ENCODE measurements at regions not wholly inside any gene's neighbourhood (a gene's known extent, or its start where the extent isn't known, plus 50 kb on each side); places are given as distances from the start of the nearest gene placed in this dataset.

- no peaks in the 10 kb centered on the region for H3K36me3 ChIP-seq (ENCODE audit: low read depth, missing control alignments)
- WGBS, 2 donors: 59 to 92% methylated on average over 1 of the region's 1 CpG
- no peaks in the 10 kb centered on the region for H3K4me1 ChIP-seq
- H3K27me3 ChIP-seq: no peaks in the 10 kb centered on the region
- DNase-seq: no peak
- no peaks in the 10 kb centered on the region for H3K9me3 ChIP-seq
- intact Hi-C loops (cut with DNase I; ENCODE audit: low total_unique reads): no loop called here
- TF ChIP-seq POLR2A (IDR thresholded peaks at IDR 0.05): no peak
- TF ChIP-seq, protein P1, sequence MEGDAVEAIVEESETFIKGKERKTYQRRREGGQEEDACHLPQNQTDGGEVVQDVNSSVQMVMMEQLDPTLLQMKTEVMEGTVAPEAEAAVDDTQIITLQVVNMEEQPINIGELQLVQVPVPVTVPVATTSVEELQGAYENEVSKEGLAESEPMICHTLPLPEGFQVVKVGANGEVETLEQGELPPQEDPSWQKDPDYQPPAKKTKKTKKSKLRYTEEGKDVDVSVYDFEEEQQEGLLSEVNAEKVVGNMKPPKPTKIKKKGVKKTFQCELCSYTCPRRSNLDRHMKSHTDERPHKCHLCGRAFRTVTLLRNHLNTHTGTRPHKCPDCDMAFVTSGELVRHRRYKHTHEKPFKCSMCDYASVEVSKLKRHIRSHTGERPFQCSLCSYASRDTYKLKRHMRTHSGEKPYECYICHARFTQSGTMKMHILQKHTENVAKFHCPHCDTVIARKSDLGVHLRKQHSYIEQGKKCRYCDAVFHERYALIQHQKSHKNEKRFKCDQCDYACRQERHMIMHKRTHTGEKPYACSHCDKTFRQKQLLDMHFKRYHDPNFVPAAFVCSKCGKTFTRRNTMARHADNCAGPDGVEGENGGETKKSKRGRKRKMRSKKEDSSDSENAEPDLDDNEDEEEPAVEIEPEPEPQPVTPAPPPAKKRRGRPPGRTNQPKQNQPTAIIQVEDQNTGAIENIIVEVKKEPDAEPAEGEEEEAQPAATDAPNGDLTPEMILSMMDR (IDR thresholded peaks at IDR 0.05): no peak
- no peak overlapping the region for H3K27ac ChIP-seq
- no peak overlapping the region for H3K4me3 ChIP-seq
Measured at GRCh38 chr13:34879851-34880250, 62.2 kb upstream of the NBEA start.

- Histone ChIP-seq H3K27ac (no peak overlapping the region), H3K27me3 (no peaks in the 10 kb centered on the region), H3K36me3 (ENCODE audit: low read depth, missing control alignments) (no peaks in the 10 kb centered on the region), H3K4me1 (no peaks in the 10 kb centered on the region), H3K9me3 (no peaks in the 10 kb centered on the region), H3K4me3 (no peak overlapping the region)
- TF ChIP-seq POLR2A (IDR thresholded peaks at IDR 0.05): no peak
- TF ChIP-seq, protein P1 (IDR thresholded peaks at IDR 0.05): no peak
- WGBS, 2 donors: 86 to 89% methylated on average over 2 of the region's 2 CpGs
- intact Hi-C loops (cut with DNase I; ENCODE audit: low total_unique reads): no loop called here
- no peak for DNase-seq
Measured at GRCh38 chr13:34881494-34881893, 60.6 kb upstream of the NBEA start.

GRCh38 chr13:34883396-34883795, 58.7 kb upstream of the NBEA start:
- Histone ChIP-seq H3K27me3 (no peaks in the 10 kb centered on the region), H3K4me1 (no peaks in the 10 kb centered on the region), H3K36me3 (ENCODE audit: low read depth, missing control alignments) (no peaks in the 10 kb centered on the region), H3K4me3 (no peak overlapping the region), H3K9me3 (no peaks in the 10 kb centered on the region), H3K27ac (no peak overlapping the region)
- TF ChIP-seq, protein P1 (IDR thresholded peaks at IDR 0.05): no peak
- no peak for TF ChIP-seq POLR2A (IDR thresholded peaks at IDR 0.05)
- intact Hi-C loops (cut with DNase I; ENCODE audit: low total_unique reads): no loop called here
- WGBS, 2 donors: 47 to 51% methylated on average over 6 of the region's 6 CpGs
- no peak for DNase-seq

- Histone ChIP-seq H3K27ac (no peak overlapping the region), H3K4me1 (no peaks in the 10 kb centered on the region), H3K27me3 (no peaks in the 10 kb centered on the region), H3K4me3 (no peak overlapping the region), H3K36me3 (ENCODE audit: low read depth, missing control alignments) (no peaks in the 10 kb centered on the region), H3K9me3 (no peaks in the 10 kb centered on the region)
- no peak for DNase-seq
- 35 to 70% methylated on average over 2 of the region's 2 CpGs for WGBS, 2 donors
- intact Hi-C loops (cut with DNase I; ENCODE audit: low total_unique reads): no loop called here
- TF ChIP-seq, protein P1 (IDR thresholded peaks at IDR 0.05): no peak
- TF ChIP-seq POLR2A (IDR thresholded peaks at IDR 0.05): no peak
Measured at GRCh38 chr13:34884366-34884765, 57.7 kb upstream of the NBEA start.

GRCh38 chr13:34886121-34886875, 55.8 kb upstream of the NBEA start:
- Histone ChIP-seq H3K4me1 (no peaks in the 10 kb centered on the region), H3K27ac (no peak overlapping the region), H3K36me3 (ENCODE audit: low read depth, missing control alignments) (no peaks in the 10 kb centered on the region), H3K27me3 (no peaks in the 10 kb centered on the region), H3K9me3 (no peaks in the 10 kb centered on the region), H3K4me3 (no peak overlapping the region)
- intact Hi-C loops (cut with DNase I; ENCODE audit: low total_unique reads): no loop called here
- DNase-seq: no peak
- WGBS, 2 donors: 36 to 42% methylated on average over 2 of the region's 2 CpGs
- no peak for TF ChIP-seq POLR2A (IDR thresholded peaks at IDR 0.05)
- TF ChIP-seq, protein P1 (IDR thresholded peaks at IDR 0.05): no peak

Data from testis (tissue), 2 donors.